ENCODE measurements at regions not wholly inside any gene's neighbourhood (a gene's known extent, or its start where the extent isn't known, plus 50 kb on each side); places are given as distances from the start of the nearest gene placed in this dataset.

DNA sequence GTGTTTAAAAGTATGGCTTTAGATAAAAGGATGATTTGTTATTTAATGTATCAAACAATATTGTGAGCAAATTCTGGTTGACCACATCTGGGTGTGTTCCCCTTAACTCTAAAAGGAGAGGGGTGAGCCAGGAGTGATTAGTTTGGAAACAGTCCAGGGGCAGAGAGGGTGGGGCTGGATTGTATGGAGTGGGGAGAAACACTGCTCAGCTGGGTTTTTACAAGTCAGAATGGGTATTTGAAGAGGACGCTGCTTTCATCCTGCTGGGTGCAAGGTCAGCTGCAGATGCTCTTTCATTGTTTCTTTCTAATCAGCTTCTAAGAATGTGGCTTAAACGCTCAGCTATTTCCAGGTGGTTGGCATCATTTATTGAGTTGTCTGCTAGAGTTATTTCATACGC lies 82.8 kb upstream of the LIMCH1 start:
- peaks cover 0 to 4% (median under 1%) of the 10 kb centered on the region in 7 donors for H3K9me3 Mint-ChIP-seq
- H3K9me3 ChIP-seq (ENCODE audit: control insufficient read depth in 2 of 2, low read length in 2 of 2) = no peaks in the 10 kb centered on the region
- peaks cover 8% of the 10 kb centered on the region for H3K27me3 Mint-ChIP-seq
- ATAC-seq (ENCODE audit: low read depth in 2 of 2) (no peak), DNase-seq (no peak)
- no peaks in the 10 kb centered on the region for H3K4me1 Mint-ChIP-seq
- H3K4me3 Mint-ChIP-seq = no peak overlapping the region
- H3K4me1 ChIP-seq (ENCODE audit: control insufficient read depth, insufficient read depth, low read length, poor library complexity, severe bottlenecking) = no peaks in the 10 kb centered on the region
- H3K36me3 ChIP-seq (ENCODE audit: control insufficient read depth, insufficient read depth, low read length) = no peaks in the 10 kb centered on the region
- no peak overlapping the region for H3K4me3 ChIP-seq (ENCODE audit: low read depth, low read length)
- H3K27ac ChIP-seq (ENCODE audit: insufficient read depth, low read length, poor library complexity, severe bottlenecking) = no peak overlapping the region
- H3K36me3 Mint-ChIP-seq = no peaks in the 10 kb centered on the region
- no peak overlapping the region for H3K27ac Mint-ChIP-seq
- no peaks in the 10 kb centered on the region for H3K27me3 ChIP-seq (ENCODE audit: control insufficient read depth, insufficient read depth, low read length)

- no peaks in the 10 kb centered on the region for H3K36me3 ChIP-seq (ENCODE audit: control insufficient read depth, insufficient read depth, low read length)
- Mint-ChIP-seq H3K27ac (no peak overlapping the region), H3K36me3 (no peaks in the 10 kb centered on the region), H3K4me3 (no peak overlapping the region), H3K27me3 (peaks cover 5% of the 10 kb centered on the region), H3K4me1 (no peaks in the 10 kb centered on the region), H3K9me3 (peaks cover 0 to 4% (median 2%) of the 10 kb centered on the region in 7 donors)
- H3K4me3 ChIP-seq (ENCODE audit: low read depth, low read length) = no peak overlapping the region
- H3K27me3 ChIP-seq (ENCODE audit: control insufficient read depth, insufficient read depth, low read length) = no peaks in the 10 kb centered on the region
- H3K27ac ChIP-seq (ENCODE audit: insufficient read depth, low read length, poor library complexity, severe bottlenecking) = no peak overlapping the region
- H3K4me1 ChIP-seq (ENCODE audit: control insufficient read depth, insufficient read depth, low read length, poor library complexity, severe bottlenecking) = no peaks in the 10 kb centered on the region
- no peak for DNase-seq
- H3K9me3 ChIP-seq (ENCODE audit: control insufficient read depth in 2 of 2, low read length in 2 of 2) = no peaks in the 10 kb centered on the region
- no peak for ATAC-seq (ENCODE audit: low read depth in 2 of 2)
Observed at GRCh38 chr4:41456559-41457101, 81.3 kb upstream of the LIMCH1 start.

- Mint-ChIP-seq H3K9me3 (peaks cover 0 to 4% (median 0%) of the 10 kb centered on the region in 7 donors), H3K27me3 (peaks cover 4% of the 10 kb centered on the region), H3K27ac (no peak overlapping the region), H3K36me3 (no peaks in the 10 kb centered on the region), H3K4me3 (no peak overlapping the region), H3K4me1 (no peaks in the 10 kb centered on the region)
- Histone ChIP-seq H3K9me3 (ENCODE audit: control insufficient read depth in 2 of 2, low read length in 2 of 2) (no peaks in the 10 kb centered on the region), H3K36me3 (ENCODE audit: control insufficient read depth, insufficient read depth, low read length) (no peaks in the 10 kb centered on the region), H3K27ac (ENCODE audit: insufficient read depth, low read length, poor library complexity, severe bottlenecking) (no peak overlapping the region), H3K27me3 (ENCODE audit: control insufficient read depth, insufficient read depth, low read length) (no peaks in the 10 kb centered on the region), H3K4me3 (ENCODE audit: low read depth, low read length) (no peak overlapping the region), H3K4me1 (ENCODE audit: control insufficient read depth, insufficient read depth, low read length, poor library complexity, severe bottlenecking) (no peaks in the 10 kb centered on the region)
- DNase-seq = no peak
- ATAC-seq (ENCODE audit: low read depth in 2 of 2) = no peak
Observed at GRCh38 chr4:41458689-41459088, 79.3 kb upstream of the LIMCH1 start.

DNA sequence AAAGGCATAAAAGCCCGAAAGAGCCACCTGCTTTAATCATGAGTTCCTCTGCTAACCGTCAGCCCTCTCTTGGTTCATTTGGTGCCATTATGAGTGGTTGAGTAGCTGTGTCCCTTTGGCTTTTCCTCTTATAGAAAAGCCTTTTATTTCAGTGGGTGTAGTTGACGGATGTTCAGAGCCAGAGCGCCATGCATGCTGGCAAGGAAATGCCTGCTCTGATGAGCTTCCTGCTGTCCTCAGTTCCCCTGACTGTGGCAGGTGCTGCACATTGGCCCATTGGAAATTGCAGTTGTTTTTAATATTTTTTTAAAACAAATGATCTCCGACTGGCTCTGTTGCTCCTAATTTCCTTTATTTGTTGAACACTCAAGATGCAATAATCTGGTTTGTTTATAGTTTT lies 77.3 kb upstream of the LIMCH1 start:
- no peak overlapping the region for H3K27ac Mint-ChIP-seq
- no peaks in the 10 kb centered on the region for H3K27me3 ChIP-seq (ENCODE audit: control insufficient read depth, insufficient read depth, low read length)
- no peak overlapping the region for H3K4me3 ChIP-seq (ENCODE audit: low read depth, low read length)
- ATAC-seq (ENCODE audit: low read depth in 2 of 2) (no peak), DNase-seq (no peak)
- no peaks in the 10 kb centered on the region for H3K27me3 Mint-ChIP-seq
- no peaks in the 10 kb centered on the region for H3K36me3 ChIP-seq (ENCODE audit: control insufficient read depth, insufficient read depth, low read length)
- H3K36me3 Mint-ChIP-seq = no peaks in the 10 kb centered on the region
- no peak overlapping the region for H3K4me3 Mint-ChIP-seq
- H3K4me1 Mint-ChIP-seq = no peaks in the 10 kb centered on the region
- H3K4me1 ChIP-seq (ENCODE audit: control insufficient read depth, insufficient read depth, low read length, poor library complexity, severe bottlenecking) = no peaks in the 10 kb centered on the region
- no peaks in the 10 kb centered on the region for H3K9me3 ChIP-seq (ENCODE audit: control insufficient read depth in 2 of 2, low read length in 2 of 2)
- H3K9me3 Mint-ChIP-seq = peaks cover 0 to 4% (median 2%) of the 10 kb centered on the region in 7 donors
- no peak overlapping the region for H3K27ac ChIP-seq (ENCODE audit: insufficient read depth, low read length, poor library complexity, severe bottlenecking)

DNA sequence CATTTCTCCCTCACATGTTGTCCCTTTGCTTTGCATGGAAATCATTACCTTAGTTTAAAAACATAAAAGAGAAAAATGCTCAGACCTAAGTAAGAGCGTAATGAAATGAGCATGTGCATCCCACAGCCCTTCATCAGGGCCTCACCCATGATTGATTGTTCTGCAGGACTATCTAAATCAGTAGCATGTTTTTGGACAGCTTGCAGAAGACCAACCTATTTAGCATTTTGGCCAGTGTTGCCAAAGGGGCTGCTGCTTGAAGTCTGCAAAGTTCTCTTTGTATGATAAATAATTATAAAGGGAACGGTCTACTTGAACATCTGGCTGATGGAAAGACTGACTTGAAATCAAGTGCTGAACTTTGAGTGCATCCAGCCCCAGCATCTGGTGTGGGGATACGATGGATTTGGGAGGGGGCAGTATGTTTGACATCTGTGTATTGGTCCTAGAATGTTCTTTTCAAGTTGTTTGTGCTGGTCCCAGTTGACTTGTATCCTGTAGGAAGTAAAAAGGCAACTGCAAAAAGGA lies 76.1 kb upstream of the LIMCH1 start:
- H3K36me3 ChIP-seq (ENCODE audit: control insufficient read depth, insufficient read depth, low read length) = no peaks in the 10 kb centered on the region
- no peak overlapping the region for H3K4me3 ChIP-seq (ENCODE audit: low read depth, low read length)

GRCh38 chr4:41465146-41465761 lies 72.7 kb upstream of the LIMCH1 start:
- ATAC-seq (ENCODE audit: low read depth in 2 of 2) (no peak), DNase-seq (no peak)
- Histone ChIP-seq H3K4me3 (ENCODE audit: low read depth, low read length) (no peak overlapping the region), H3K9me3 (ENCODE audit: control insufficient read depth in 2 of 2, low read length in 2 of 2) (no peaks in the 10 kb centered on the region), H3K4me1 (ENCODE audit: control insufficient read depth, insufficient read depth, low read length, poor library complexity, severe bottlenecking) (no peaks in the 10 kb centered on the region), H3K27ac (ENCODE audit: insufficient read depth, low read length, poor library complexity, severe bottlenecking) (no peak overlapping the region), H3K27me3 (ENCODE audit: control insufficient read depth, insufficient read depth, low read length) (no peaks in the 10 kb centered on the region), H3K36me3 (ENCODE audit: control insufficient read depth, insufficient read depth, low read length) (no peaks in the 10 kb centered on the region)
- no peaks in the 10 kb centered on the region for H3K36me3 Mint-ChIP-seq
- H3K27me3 Mint-ChIP-seq = no peaks in the 10 kb centered on the region
- no peak overlapping the region for H3K27ac Mint-ChIP-seq
- no peak overlapping the region for H3K4me3 Mint-ChIP-seq
- H3K4me1 Mint-ChIP-seq = no peaks in the 10 kb centered on the region
- H3K9me3 Mint-ChIP-seq = peaks cover 0 to 4% (median 0%) of the 10 kb centered on the region in 7 donors

More for the DNA sequence above, 76.1 kb upstream of the LIMCH1 start:
- DNase-seq (no peak), ATAC-seq (ENCODE audit: low read depth in 2 of 2) (no peak)
- no peaks in the 10 kb centered on the region for H3K27me3 Mint-ChIP-seq
- H3K4me1 ChIP-seq (ENCODE audit: control insufficient read depth, insufficient read depth, low read length, poor library complexity, severe bottlenecking) = no peaks in the 10 kb centered on the region
- no peak overlapping the region for H3K27ac ChIP-seq (ENCODE audit: insufficient read depth, low read length, poor library complexity, severe bottlenecking)
- H3K9me3 ChIP-seq (ENCODE audit: control insufficient read depth in 2 of 2, low read length in 2 of 2) = no peaks in the 10 kb centered on the region
- H3K4me1 Mint-ChIP-seq = no peaks in the 10 kb centered on the region
- H3K27me3 ChIP-seq (ENCODE audit: control insufficient read depth, insufficient read depth, low read length) = no peaks in the 10 kb centered on the region
- no peak overlapping the region for H3K4me3 Mint-ChIP-seq
- H3K9me3 Mint-ChIP-seq = peaks cover 0 to 4% (median 2%) of the 10 kb centered on the region in 7 donors
- H3K36me3 Mint-ChIP-seq = no peaks in the 10 kb centered on the region
- H3K27ac Mint-ChIP-seq = peak overlapping the region in 1 of 3 donors; percentile 12

GRCh38 chr4:41466249-41466648 lies 71.7 kb upstream of the LIMCH1 start:
- H3K36me3 ChIP-seq (ENCODE audit: control insufficient read depth, insufficient read depth, low read length) = no peaks in the 10 kb centered on the region
- H3K27ac ChIP-seq (ENCODE audit: insufficient read depth, low read length, poor library complexity, severe bottlenecking) = no peak overlapping the region
- peaks cover 0 to 7% (median 0%) of the 10 kb centered on the region in 7 donors for H3K9me3 Mint-ChIP-seq
- H3K27ac Mint-ChIP-seq = no peak overlapping the region
- ATAC-seq (ENCODE audit: low read depth in 2 of 2) (no peak), DNase-seq (no peak)
- no peak overlapping the region for H3K4me3 Mint-ChIP-seq
- H3K27me3 ChIP-seq (ENCODE audit: control insufficient read depth, insufficient read depth, low read length) = no peaks in the 10 kb centered on the region
- H3K36me3 Mint-ChIP-seq = no peaks in the 10 kb centered on the region
- H3K9me3 ChIP-seq (ENCODE audit: control insufficient read depth in 2 of 2, low read length in 2 of 2) = no peaks in the 10 kb centered on the region
- no peaks in the 10 kb centered on the region for H3K27me3 Mint-ChIP-seq
- H3K4me1 Mint-ChIP-seq = no peaks in the 10 kb centered on the region
- H3K4me1 ChIP-seq (ENCODE audit: control insufficient read depth, insufficient read depth, low read length, poor library complexity, severe bottlenecking) = no peaks in the 10 kb centered on the region
- H3K4me3 ChIP-seq (ENCODE audit: low read depth, low read length) = no peak overlapping the region

- Histone ChIP-seq H3K4me1 (ENCODE audit: control insufficient read depth, insufficient read depth, low read length, poor library complexity, severe bottlenecking) (no peaks in the 10 kb centered on the region), H3K9me3 (ENCODE audit: control insufficient read depth in 2 of 2, low read length in 2 of 2) (no peaks in the 10 kb centered on the region), H3K27me3 (ENCODE audit: control insufficient read depth, insufficient read depth, low read length) (no peaks in the 10 kb centered on the region), H3K36me3 (ENCODE audit: control insufficient read depth, insufficient read depth, low read length) (no peaks in the 10 kb centered on the region), H3K4me3 (ENCODE audit: low read depth, low read length) (no peak overlapping the region), H3K27ac (ENCODE audit: insufficient read depth, low read length, poor library complexity, severe bottlenecking) (no peak overlapping the region)
- no peak for ATAC-seq (ENCODE audit: low read depth in 2 of 2)
- H3K27ac Mint-ChIP-seq = no peak overlapping the region
- no peak overlapping the region for H3K4me3 Mint-ChIP-seq
- H3K9me3 Mint-ChIP-seq = peaks cover 0 to 7% (median 0%) of the 10 kb centered on the region in 7 donors
- no peaks in the 10 kb centered on the region for H3K27me3 Mint-ChIP-seq
- DNase-seq = no peak
- H3K4me1 Mint-ChIP-seq = no peaks in the 10 kb centered on the region
- no peaks in the 10 kb centered on the region for H3K36me3 Mint-ChIP-seq
Observed at GRCh38 chr4:41468122-41468521, 69.8 kb upstream of the LIMCH1 start.
